DOHH2 (cell line): ENCODE measurements at regions not wholly inside any gene's neighbourhood (a gene's known extent, or its start where the extent isn't known, plus 50 kb on each side); places are given as distances from the start of the nearest gene placed in this dataset.

Experiments
- H3F3A ChIP-seq: fragments of 200-600 bp; sonication (generic), shearing (Covaris generic); 2 replicates; pipeline ENCODE4 v1.6.0; 2016; ENCODE audit warnings: antibody characterized with exemption, mild to moderate bottlenecking; ENCODE audit not compliant: control insufficient read depth, insufficient read depth
- H3K27ac ChIP-seq: fragments of 200-600 bp; sonication (generic); 2 replicates; pipeline ENCODE4 v1.5.1; 2014; ENCODE audit warnings: low read depth, mild to moderate bottlenecking, low read length, moderate library complexity
- H3K27me3 ChIP-seq: fragments of 200-600 bp; sonication (generic); 2 replicates; pipeline ENCODE4 v1.6.1; 2014; ENCODE audit warnings: mild to moderate bottlenecking, low read length, mixed read lengths; ENCODE audit not compliant: control insufficient read depth
- H3K36me3 ChIP-seq: fragments of 200-600 bp; sonication (generic); 2 replicates; pipeline ENCODE4 v1.6.1; 2014; ENCODE audit warnings: mild to moderate bottlenecking, low read length, moderate library complexity, mixed read lengths; ENCODE audit not compliant: control insufficient read depth
- H3K4me1 ChIP-seq: fragments of 200-600 bp; sonication (generic); 2 replicates; pipeline ENCODE4 v1.6.1; 2014; ENCODE audit warnings: mild to moderate bottlenecking, low read length, mixed read lengths; ENCODE audit not compliant: control insufficient read depth
- H3K4me2 ChIP-seq: fragments of 200-600 bp; sonication (generic); 2 replicates; pipeline ENCODE4 v1.6.0; 2014; ENCODE audit warnings: mild to moderate bottlenecking, low read length, moderate library complexity
- H3K4me3 ChIP-seq: fragments of 200-600 bp; sonication (generic); 2 replicates; pipeline ENCODE4 v1.5.1; 2014; ENCODE audit warnings: mild to moderate bottlenecking, low read length, mixed read lengths
- H3K79me2 ChIP-seq: fragments of 200-600 bp; sonication (generic); 2 replicates; pipeline ENCODE4 v1.6.1; 2014; ENCODE audit warnings: mild to moderate bottlenecking, low read length, mixed read lengths; ENCODE audit not compliant: control insufficient read depth
- H3K9me2 ChIP-seq: fragments of 200-600 bp; sonication (generic); replicated peaks from 2 replicates; pipeline ENCODE4 v1.6.1; 2014; ENCODE audit warnings: mild to moderate bottlenecking, low read length, mixed read lengths; ENCODE audit not compliant: control insufficient read depth
- H3K9me3 ChIP-seq: fragments of 200-600 bp; sonication (generic); 2 replicates; pipeline ENCODE4 v1.6.1; 2014; ENCODE audit warnings: antibody characterized with exemption, low read length, mixed read lengths; ENCODE audit not compliant: control insufficient read depth, insufficient read depth
- H4K20me1 ChIP-seq: fragments of 200-600 bp; sonication (generic); 2 replicates; pipeline ENCODE4 v1.6.0; 2014; ENCODE audit warnings: low read depth, mild to moderate bottlenecking, antibody characterized with exemption, low read length, moderate library complexity; ENCODE audit not compliant: control insufficient read depth, insufficient read depth
- CTCF ChIP-seq: fragments of 200-600 bp; sonication (generic); IDR thresholded peaks from one replicate; pipeline ENCODE4 v1.5.1; 2014; ENCODE audit warnings: antibody characterized with exemption, mild to moderate bottlenecking, low read depth, low read length; ENCODE audit not compliant: poor library complexity, severe bottlenecking
- EZH2phosphoT487 ChIP-seq: fragments of 200-600 bp; sonication (generic); IDR thresholded peaks from 2 replicates; pipeline ENCODE4 v1.6.1; 2017; ENCODE audit warnings: borderline replicate concordance, mild to moderate bottlenecking, antibody characterized with exemption, low read length, moderate library complexity, mixed read lengths

DNA sequence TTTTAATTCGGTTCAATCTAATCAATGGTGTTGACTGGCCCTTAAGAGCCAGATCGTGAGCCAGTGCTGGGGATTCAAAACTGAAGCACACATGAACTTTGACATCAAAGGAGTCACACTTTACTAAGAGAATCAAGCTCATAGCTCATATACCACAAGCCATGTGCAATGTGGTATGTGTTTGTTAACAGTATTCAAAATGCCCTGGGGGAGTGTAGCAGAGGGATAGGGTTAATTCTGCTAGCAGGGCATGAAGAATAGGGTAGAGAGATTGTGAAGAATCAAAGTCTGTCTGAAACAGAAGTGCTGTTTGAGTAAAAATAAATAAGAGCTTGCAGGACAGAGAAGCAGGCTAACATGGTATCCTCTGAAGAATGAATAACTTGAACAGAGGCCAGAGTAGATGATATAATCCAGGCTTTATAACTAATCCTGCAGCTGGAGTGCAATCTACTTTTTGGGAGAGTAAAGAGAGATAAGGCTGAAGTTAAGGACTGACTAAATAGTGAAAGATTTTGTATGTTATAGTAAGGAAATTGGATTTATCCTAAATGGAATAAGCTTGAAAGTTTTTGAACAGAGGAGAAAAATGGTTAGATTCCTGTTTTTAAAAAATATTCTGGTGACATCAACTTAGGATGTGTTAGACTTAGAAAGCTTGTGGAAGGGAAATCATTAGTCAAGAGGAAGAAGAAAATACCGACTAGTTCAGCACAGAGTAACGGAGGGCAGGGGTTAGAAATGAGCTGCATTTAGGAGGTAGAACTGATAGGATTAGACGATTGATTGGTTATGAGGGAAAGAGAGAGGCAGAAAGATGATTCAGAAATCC, 292.0 kb downstream of the NFKBIZ start:
- Histone ChIP-seq H3K36me3 (no peaks in the 10 kb centered on the region), H3K27me3 (no peaks in the 10 kb centered on the region), H3K4me1 (peaks cover 2% of the 10 kb centered on the region), H3K79me2 (no peaks in the 10 kb centered on the region), H3K9me2 (no peaks in the 10 kb centered on the region), H3K4me3 (no peak overlapping the region), H3K27ac (no peak overlapping the region), H3K4me2 (no peak overlapping the region), H3F3A (no peaks in the 10 kb centered on the region), H4K20me1 (no peaks in the 10 kb centered on the region), H3K9me3 (no peaks in the 10 kb centered on the region)
- TF ChIP-seq EZH2phosphoT487 (no peak), CTCF (no peak)

- Histone ChIP-seq H3K27ac (no peak overlapping the region), H3F3A (no peaks in the 10 kb centered on the region), H3K79me2 (no peaks in the 10 kb centered on the region), H3K4me1 (no peaks in the 10 kb centered on the region), H4K20me1 (no peaks in the 10 kb centered on the region), H3K4me3 (no peak overlapping the region), H3K4me2 (no peak overlapping the region), H3K36me3 (no peaks in the 10 kb centered on the region), H3K27me3 (no peaks in the 10 kb centered on the region), H3K9me2 (no peaks in the 10 kb centered on the region), H3K9me3 (no peaks in the 10 kb centered on the region)
- TF ChIP-seq EZH2phosphoT487 (no peak), CTCF (no peak)
Measured at GRCh38 chr3:102141928-102142239, 292.6 kb downstream of the NFKBIZ start.

DNA sequence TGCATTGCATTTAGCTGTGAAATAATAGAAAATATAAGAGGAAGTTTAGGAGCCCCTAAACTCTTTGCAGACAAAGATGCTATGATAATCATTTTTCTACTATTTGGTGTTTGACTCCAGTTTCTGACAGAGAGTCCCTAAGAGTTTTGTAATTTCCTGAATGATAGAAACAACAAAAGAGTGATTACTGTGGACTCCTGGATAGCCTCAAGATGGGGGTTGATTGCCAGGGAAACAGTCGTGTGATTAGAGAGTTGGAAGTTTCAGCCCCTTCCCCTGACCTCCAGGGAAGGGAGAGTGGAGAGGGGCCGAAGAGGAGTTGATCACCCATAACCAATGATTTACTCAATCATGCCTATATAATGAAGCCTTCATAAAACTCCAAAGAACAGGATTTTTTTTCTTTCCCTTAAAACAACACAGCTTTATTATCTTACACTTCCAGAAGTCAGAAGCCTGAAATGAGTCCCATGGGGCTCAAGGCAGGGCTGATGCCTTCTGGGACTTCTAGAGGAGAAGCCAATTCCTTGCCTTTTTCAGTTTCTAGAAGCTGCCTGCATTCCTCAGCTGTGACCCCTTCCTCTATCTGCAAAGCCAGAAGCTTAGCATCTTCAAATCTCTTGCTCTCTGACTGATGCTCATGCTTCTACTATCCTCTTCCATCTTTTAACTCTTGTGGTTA, 292.3 kb upstream of the ZPLD1 start:
- no peak overlapping the region for H3K4me2 ChIP-seq
- H3F3A ChIP-seq: no peaks in the 10 kb centered on the region
- no peaks in the 10 kb centered on the region for H3K36me3 ChIP-seq
- H3K27me3 ChIP-seq: no peaks in the 10 kb centered on the region
- H3K4me3 ChIP-seq: no peak overlapping the region
- H4K20me1 ChIP-seq: no peaks in the 10 kb centered on the region
- no peak overlapping the region for H3K27ac ChIP-seq
- H3K79me2 ChIP-seq: no peaks in the 10 kb centered on the region
- no peaks in the 10 kb centered on the region for H3K9me3 ChIP-seq
- H3K9me2 ChIP-seq: no peaks in the 10 kb centered on the region
- TF ChIP-seq CTCF: no peak
- no peak for TF ChIP-seq EZH2phosphoT487
- no peaks in the 10 kb centered on the region for H3K4me1 ChIP-seq
